T-helper 2 cell treated with Interferon-gamma antibody and Interleukin-4, amounts not matched to agents 100 ng/mL and 5 ng/mL, for 36 hours (primary cell): ENCODE measurements at regions not wholly inside any gene's neighbourhood (a gene's known extent, or its start where the extent isn't known, plus 50 kb on each side); places are given as distances from the start of the nearest gene placed in this dataset.
"Not testable (repeated sequence)": the region's sequence is repeated elsewhere in the genome, so short reads cannot be mapped to it uniquely, and the experiment has no call there.

Experiments
- intact Hi-C: fragments of 100-400 bp; cut with micrococcal nuclease; formaldehyde crosslinking; loops from one replicate; pipeline ENCODE4 v1.15.1; 2023

DNA sequence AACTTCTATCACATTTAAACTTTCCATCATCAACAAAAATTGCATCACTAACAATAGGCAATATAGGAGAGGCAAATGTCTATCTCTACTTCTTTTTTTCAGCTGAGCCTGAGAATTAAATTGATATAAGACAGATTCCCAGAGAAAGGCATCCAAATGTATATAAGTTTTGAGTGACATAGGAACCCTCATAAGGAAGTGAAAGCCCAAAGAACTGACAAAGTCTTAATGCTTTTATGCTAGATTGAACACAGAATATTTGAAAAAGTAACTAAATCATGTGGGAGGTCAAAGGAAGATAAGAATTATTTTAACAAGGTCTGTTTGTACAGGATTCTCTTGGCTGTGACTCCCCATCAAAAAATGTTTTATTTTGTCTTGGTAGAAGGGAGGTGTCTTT lies 714.9 kb downstream of the GRXCR1 start:
- intact Hi-C loops = no loop called here

DNA sequence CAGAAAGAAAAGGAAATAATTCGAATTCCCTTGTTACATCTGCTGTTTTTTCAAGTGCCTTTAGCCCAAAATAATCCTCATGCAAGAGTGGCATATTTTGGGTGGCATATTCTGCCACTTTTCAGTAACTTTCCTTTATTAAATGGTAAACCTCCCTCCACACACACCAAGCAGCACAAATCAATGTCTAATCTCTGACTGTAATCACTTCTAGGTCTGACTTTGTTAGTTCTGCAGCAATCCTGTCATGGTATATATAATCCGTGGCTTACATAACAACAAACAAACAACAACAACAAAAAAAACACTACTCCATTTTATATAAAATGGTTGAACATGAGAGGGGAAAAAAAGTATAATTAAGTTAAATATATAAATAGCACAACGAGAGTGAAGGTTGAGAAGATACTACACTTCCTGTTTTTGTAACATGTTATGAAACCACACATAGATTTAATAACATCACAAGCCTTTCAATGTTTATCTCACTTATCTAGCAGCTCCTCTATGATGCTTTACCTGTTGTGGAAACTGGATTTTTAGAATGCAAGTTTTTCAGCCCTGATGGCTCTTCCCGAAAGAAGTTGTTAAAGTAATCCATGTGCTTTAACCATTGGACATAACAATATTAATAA lies 715.4 kb downstream of the GRXCR1 start:
- intact Hi-C loops = no loop called here

DNA sequence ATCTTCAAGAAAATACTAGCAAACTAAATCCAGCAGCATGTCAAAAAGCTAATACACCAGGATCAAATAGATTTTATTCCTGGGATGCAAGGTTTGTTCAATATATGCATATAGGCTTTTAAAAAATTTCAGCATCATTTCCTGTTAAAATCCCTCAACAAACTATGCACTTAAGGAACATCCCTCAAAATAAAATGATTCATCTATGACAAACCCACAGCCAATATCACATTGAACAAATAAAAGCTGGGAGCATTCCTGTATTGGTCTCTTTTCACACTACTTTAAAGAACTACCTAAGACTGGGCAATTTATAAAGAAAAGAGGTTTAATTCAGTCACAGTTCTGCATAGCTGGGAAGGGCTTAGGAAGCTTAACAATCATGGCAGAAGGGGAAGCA lies 726.7 kb downstream of the GRXCR1 start:
- intact Hi-C loops = no loop called here

DNA sequence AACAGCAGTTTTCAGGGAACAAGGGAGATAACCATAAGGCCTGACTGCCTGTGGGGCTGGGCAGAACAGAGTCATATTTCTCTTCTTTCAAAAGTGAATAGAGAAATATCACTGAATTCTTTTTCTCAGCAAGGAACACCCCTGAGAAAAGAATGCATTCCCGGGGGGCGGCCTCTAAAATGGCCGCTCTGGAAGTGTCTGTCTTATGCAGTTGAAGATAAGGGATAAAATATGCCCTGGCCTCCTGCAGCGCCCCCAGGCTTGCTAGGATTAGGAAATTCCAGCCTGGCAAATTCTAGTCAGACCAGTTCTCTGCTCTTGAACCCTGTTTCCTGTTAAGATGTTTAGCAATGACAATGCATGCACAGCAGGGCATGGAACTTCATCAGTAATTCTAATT lies 745.4 kb downstream of the GRXCR1 start:
- intact Hi-C loops = not testable (repeated sequence)

DNA sequence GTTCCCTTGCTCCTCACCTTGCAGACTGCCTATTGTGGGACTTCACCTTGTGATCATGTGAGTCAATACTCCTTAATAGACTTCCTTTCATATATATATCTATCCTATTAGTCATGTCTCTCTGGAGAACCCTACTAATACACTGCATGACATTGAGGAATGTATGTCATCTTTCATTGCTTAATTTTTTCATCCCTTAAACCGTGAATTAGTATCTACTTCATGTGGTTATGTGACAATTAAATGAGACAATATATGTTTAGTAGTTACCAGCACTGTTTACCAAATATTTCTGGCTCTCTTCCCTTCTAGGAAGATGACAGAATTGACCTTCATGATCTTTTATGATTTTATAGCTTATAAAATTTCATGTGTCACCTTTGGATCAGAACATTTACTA lies 759.5 kb downstream of the GRXCR1 start:
- intact Hi-C loops = no loop called here

DNA sequence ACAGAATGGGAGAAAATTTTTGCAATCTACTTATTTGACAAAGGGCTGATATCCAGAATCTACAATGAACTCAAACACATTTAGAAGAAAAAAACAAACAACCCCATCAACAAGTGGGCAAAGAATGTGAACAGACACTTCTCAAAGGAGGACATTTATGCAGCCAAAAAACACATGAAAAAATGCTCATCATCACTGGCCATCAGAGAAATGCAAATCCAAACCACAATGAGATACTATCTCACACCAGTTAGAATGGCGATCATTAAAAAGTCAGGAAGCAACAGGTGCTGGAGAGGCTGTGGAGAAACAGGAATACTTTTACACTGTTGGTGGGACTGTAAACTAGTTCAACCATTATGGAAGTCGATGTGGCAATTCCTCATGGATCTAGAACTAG lies 767.0 kb downstream of the GRXCR1 start:
- intact Hi-C loops = not testable (repeated sequence)

DNA sequence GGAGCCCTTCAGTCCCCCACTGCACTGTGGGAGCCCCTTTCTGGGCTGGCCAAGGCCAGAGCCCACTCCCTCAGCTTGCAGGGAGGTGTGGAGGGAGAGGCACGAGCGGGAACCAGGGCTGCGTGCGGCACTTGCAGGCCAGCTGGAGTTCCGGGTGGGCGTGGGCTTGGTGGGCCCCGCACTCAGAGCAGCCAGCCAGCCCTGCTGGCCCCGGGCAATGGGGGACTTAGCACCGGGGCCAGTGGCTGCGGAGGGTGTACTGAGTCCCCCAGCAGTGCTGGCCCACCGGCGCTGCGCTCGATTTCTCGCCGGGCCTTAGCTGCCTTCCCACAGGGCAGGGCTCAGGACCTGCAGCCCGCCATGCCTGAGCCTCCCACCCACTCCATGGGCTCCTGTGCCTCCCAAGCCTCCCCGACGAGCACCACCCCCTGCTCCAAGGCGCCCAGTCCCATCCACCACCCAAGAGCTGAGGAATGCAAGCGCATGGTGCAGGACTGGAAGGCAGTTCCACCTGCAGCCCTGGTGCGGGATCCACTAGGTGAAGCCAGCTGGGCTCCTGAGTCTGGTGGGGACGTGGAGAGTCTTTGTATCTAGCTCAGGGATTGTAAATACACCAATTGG lies 776.2 kb downstream of the KCTD8 start:
- intact Hi-C loops = not testable (repeated sequence)

DNA sequence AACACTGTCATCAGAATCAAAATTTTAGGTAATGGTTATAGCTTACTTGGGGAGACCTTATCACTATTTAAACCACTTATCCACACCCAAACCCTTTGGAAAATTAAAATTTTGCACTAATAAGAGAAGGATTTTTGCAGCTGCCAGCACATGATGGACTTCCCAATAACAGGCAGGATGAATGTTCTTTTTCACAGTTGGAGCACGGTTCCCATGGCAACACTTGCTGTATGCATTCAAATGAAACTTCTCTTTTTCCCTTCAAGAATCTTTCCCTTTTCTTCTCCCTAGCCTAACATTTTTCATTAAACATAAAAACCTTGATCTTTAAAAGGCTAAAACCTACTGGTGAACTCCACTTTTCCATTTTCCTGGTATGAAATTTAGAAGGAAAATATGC lies 768.2 kb downstream of the KCTD8 start:
- intact Hi-C loops = no loop called here

DNA sequence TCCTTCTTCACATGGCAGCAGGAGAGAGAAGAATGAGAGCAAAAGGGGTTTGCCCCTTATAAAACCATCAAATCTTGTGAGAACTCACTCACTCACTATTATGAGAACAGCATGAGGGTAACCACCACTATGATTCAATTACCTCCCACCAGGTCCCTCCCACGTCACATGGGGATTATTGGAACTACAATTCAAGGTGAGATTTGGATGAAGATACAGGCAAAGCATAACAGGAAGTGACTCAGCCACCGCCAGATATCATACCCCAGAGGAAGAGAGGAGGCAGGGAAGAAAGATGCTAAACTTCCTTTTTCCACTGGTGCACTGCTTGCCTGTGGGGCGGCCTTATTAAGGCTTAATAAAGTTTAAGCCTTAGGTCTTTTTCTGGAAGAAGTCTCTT lies 766.1 kb downstream of the KCTD8 start:
- intact Hi-C loops = no loop called here

DNA sequence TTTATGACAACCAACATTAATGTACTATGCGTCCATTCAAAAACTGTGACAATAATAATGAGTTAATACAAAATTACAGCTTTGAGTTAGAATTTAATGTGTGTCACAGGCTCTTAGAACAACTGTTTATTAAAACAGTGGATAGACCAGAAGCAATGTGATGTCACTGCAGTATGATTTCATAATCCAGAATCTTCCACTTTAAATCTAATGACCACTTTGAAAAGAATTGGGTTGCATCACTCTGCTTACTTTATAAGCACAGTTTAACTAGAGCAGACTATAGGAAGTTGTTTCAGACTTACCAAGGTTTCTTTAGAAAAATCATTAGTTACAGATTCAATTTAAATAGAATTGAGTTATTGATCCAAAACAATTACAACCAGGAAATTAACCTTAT lies 758.5 kb downstream of the KCTD8 start:
- intact Hi-C loops = no loop called here

DNA sequence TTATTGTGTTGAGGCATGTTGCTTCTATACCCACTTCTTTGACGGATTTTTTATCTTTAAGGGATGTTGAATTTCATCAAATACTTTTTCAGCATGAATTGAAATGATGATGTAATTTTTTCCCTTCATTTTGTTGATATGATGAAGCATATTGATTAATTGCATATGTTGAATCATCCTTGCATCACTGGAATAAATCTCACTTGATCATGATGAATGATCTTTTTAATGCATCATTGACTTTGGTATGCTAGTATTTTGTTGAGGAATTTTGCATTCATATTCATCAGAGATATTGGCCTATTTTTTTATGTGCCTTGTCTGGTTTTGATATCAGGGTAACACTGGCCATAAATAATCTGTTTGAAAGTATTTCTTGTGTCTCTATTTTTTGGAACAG lies 754.7 kb downstream of the KCTD8 start:
- intact Hi-C loops = no loop called here

DNA sequence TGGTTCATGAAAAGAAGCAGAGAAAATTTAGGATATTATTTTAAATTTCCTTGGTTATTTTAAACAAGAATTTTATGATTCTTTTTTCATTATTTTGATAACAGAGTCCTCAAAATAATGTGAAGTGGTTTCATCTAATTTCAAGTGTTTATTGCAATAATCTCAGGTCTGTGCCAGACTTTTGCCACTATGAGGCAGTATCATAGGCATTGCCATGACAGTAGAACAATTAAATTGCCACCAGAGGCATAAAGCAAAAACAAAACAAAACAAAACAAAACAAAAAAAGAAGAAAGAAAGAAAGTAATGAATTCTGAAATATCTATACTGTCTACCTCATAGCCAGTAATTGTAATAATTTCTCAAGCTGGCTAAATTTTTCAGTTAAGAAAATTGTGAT lies 739.2 kb downstream of the KCTD8 start:
- intact Hi-C loops = no loop called here

DNA sequence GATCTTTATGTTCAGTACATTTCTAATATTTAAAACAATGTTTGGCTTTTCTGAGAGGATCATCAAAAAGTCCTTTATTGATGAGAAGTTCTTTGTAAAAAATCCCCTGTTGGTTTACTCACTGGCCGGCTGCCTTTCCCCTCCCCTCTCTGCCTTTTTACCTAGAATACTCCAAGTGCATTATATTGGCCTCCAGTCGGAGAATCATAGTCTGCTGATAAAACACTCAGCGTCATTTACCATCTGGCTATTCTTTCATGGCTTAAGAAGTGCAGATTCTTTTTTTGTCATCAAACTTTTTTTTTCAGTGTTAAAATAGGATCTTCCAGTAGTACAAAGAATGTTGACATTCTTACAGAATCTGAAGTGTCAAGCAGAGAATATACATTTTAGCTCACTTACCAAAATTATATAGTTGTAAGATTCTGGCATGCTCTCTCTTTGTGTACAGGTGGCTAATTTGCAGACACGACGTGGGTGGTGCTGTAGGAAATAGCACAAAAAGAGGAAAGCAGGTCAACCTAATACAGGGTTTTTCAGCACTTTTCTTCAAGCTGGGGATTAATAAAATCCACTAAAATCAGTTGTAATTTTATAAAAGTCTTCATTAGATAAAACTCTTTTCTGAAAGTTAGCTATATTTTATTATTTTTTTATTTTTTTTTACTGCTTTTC lies 731.8 kb downstream of the KCTD8 start:
- intact Hi-C loops = no loop called here

DNA sequence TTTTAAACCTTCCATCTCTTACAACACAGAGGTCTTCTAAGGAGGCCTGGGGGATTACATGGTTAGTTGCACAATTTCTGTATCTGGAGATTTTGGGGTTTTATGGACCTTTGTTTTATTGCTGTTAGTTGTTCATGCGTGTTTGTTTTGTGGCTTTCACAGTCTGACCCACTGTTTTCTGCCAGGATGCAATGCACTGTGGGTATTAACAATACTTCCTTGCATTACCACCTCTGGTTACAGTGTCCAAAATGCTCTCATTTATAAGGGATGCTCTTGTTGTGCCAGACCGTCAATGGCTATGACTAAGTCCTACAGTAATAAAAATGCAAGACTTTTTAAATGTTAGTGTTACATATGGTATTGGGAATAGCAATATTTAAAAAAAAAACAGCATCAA lies 730.2 kb downstream of the KCTD8 start:
- intact Hi-C loops = no loop called here

DNA sequence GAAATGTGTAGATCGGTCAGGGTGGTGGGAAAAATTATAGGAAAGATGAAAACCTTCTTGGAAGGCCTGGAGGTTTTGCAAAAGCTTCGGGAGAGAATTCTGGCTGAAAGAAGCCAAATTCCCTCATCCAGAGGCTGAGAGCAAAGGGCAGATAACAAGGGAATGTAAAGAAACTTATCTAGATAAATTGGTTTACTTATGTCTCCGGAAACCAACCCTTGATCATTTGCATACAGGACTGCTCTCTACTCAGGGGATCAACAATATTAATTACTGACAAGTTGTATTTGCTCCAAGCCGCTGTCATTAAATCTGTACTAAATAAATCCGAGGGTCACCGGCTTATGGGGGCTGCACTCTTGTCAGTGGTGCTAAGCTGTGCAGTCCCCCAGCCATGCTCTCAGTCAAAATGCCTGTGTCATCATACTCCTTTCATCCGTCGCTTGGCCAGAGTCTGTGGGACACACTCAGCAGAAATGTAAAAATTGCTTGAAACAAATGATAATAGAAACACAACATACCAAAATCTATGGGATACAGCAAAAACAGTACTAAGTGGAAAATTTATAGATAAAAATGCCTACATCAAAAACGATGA lies 715.7 kb downstream of the KCTD8 start:
- intact Hi-C loops = no loop called here

DNA sequence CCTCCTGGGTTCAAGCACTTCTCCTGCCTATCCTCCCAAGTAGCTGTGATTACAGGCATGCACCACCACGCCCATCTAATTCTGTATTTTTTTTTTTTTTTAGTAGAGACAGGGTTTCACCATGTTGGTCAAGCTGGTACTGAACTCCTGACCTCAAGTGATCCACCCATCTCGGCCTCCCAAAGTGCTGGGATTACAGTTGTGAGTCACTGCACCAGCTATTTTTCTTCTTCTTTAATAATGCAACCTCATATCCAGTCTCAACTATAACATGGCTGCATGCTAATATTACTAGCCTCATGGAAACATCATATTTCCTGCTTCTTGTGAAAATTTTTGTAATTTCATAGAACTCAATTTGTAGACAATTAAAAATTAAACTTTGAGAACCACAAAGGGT lies 706.5 kb downstream of the KCTD8 start:
- intact Hi-C loops = no loop called here

DNA sequence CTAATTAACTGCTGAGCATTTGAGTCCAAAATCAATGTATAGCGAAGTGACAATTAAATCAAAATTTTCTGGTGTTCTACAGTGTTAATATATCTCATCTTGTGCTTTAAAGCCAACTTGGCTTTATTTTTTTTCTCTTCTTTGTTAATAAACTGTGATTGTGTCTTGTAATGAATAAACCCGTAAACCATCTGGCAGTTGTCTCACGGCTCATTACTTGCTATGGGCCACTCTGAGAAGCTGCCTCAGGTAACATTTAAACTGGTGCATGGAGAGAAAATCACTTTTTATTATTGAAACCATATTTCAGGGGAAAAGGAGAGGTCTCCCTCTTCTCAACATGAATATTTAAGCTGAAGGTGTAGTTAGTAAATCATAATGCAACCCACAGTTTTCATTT lies 694.0 kb downstream of the KCTD8 start:
- intact Hi-C loops = no loop called here

DNA sequence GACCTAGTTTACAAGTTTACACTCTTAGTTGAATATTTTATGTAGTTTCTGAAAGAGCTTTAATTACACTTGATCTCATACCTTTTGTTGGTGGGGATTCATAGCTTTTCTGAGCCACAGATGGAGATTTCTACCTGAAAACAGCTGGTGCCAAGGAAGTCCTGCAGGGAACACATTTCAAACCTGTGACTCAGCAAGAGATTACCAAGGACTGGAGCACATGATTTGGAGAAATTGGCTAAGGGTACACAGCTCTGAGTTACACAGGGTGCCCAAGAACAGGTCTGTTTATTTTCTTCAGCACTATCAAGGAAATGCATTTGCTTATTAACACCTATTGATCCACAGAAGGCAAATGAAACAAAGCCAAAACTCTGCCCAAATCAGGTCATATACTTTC lies 691.5 kb downstream of the KCTD8 start:
- intact Hi-C loops = no loop called here

DNA sequence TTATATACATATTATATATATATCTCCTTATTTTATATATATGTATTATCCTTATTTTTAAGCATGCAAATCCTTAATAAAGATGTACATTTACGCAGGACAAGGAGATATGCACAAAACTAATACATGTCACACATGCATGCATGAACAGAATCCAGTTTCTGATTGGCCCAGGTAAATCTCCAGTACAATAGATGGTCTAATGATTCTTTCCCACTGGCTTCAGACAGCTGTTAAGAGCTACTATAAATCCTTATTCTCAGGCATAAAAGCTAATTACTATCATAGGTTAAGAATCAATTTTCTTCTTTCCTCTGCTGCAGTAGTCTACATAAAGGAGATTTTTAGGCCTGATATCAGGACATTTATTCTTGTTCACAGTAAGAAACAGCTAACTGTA lies 689.8 kb downstream of the KCTD8 start:
- intact Hi-C loops = no loop called here

DNA sequence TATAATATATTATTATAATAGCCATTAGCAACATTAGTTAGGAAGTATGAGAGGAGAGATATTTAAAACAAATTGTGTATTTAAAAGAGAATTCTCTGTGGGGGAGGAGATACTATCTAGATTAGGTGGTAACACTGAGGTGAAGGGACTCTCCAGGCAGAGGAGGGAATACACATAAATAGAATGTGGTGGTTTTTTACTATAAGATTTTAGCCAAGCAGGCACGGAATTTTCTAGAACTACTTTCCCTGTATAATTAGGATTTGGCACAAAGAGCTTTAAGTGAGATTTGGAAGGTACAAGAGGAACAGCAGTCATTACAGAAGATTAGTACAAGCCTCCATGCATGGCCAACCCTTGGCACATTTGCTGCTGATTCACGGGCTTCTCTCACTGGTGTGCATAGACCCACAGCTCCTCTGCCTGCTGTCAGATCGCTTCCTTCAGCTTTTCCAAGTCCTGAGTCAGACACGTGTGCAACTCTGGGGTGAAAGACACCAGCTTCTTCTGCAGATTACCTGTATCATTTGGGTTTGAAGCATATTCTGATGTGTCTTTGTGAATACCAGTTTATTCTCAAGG lies 685.5 kb downstream of the KCTD8 start:
- intact Hi-C loops = no loop called here

DNA sequence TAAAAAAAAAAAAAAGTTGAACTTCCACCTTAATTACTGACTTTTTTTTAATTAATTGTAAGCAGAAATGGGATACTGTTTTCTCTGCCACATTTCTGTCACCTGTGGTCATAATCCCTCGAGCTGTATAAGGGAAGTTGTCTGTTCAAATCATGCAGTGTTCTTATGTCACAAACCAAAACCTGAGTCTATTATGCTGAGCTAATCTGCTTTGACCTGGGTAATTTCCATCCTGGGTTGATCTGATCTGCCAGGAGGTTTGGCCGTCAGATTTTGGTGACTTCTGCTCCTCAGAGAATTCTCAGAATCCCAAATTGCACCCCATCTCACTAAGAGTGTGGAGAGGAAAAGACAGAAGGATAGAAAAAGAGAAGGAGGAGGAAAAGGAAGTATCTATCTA lies 683.1 kb downstream of the KCTD8 start:
- intact Hi-C loops = no loop called here

DNA sequence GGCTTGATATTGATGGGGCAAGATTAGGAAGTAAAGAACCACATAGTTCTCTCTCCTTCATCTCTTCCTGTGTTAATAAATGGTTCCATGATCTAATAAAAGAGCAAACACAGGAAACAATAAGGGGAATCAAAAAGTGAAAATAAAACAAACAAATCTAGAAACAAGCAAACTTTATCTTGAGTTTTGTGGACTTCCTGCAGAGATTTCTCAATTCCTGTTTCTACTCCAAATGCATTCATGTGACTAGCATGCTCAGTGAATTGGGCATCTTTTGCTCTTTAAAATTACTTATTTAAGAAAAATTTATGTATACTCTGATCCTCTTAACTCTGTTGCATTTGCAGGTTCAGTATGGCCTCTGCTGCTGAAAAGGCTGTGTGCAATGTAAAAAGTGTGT lies 682.0 kb downstream of the KCTD8 start:
- intact Hi-C loops = no loop called here
